HCT116 (cell line): ENCODE measurements at regions not wholly inside any gene's neighbourhood (a gene's known extent, or its start where the extent isn't known, plus 50 kb on each side); places are given as distances from the start of the nearest gene placed in this dataset.

Experiments used
- ATAC-seq: fragments of 200-7000 bp; cut with Tn5 transposase; 2 replicates; pipeline ENCODE4 v1.9.1; 2020; ENCODE audit warnings: mild to moderate bottlenecking, moderate library complexity
- BruUV-seq: library from RNA; stranded (reverse); fragments of 400-500 nt; replicated peaks from 2 replicates; lab custom pipeline; 2021; lab: Mats Ljungman, UMichigan
- CTCF ChIA-PET: fragments of 300-600 bp; sonication (Branson Sonifier 250); formaldehyde crosslinking; loops from one replicate; lab custom pipeline; 2021; ENCODE audit warnings: antibody characterized with exemption; lab: Charles Lee
- POLR2A ChIA-PET: fragments of 300-600, 350-600 bp; sonication (Branson Sonifier 250); formaldehyde crosslinking; loops from one replicate; lab custom pipeline; 2021; ENCODE audit warnings: antibody characterized with exemption; lab: Charles Lee
- RAD21 ChIA-PET, 2 experiments: fragments of 300-600 bp; sonication (Branson Sonifier 250); formaldehyde crosslinking; loops; one replicate each; lab custom pipeline; 2023; ENCODE audit warnings: low total read pairs in 2 of 2; ENCODE audit not compliant: uncharacterized antibody in 2 of 2, unreplicated experiment in 2 of 2, low non-redundant PET in 1 of 2; lab: Charles Lee
- DNase-seq: peaks from one replicate; pipeline ENCODE4 v3.0.0-alpha.2; 2010; ENCODE audit warnings: low read depth, low spot score
- H2AFZ ChIP-seq: fragments of 200-600 bp; shearing (Covaris generic), sonication (generic); 2 replicates; pipeline ENCODE4 v1.6.1; 2017; ENCODE audit warnings: low read depth, mixed run types, mixed read lengths, antibody characterized with exemption, low read length; ENCODE audit not compliant: poor library complexity, severe bottlenecking
- H3K27ac ChIP-seq: 2 replicates; pipeline ENCODE4 v1.5.1; 2012; ENCODE audit warnings: low read depth, low read length
- H3K27me3 ChIP-seq: fragments of 200-600 bp; sonication (generic); 2 replicates; pipeline ENCODE4 v1.6.1; 2016; ENCODE audit warnings: mixed run types, low read length, mixed read lengths; ENCODE audit not compliant: insufficient read depth
- H3K36me3 ChIP-seq, 2 experiments: fragments of 200-500 bp in 1 of 2; fragments of 200-600 bp in 1 of 2; sonication (Bioruptor generic) in 1 of 2; sonication (generic) in 1 of 2; 2 replicates each; pipeline versions ENCODE4 v1.5.1 to v1.6.1; 2014 to 2016; ENCODE audit warnings: low read length in 2 of 2, inconsistent platforms in 1 of 2, mixed read lengths in 1 of 2, mixed run types in 1 of 2; ENCODE audit not compliant: insufficient read depth in 2 of 2, control insufficient read depth in 1 of 2
- H3K4me1 ChIP-seq, 2 experiments: fragments of 200-600 bp in 1 of 2; sonication (generic) in 1 of 2; 2 replicates each; pipeline versions ENCODE4 v1.5.1 to v1.6.1; 2012 to 2017; ENCODE audit warnings: low read length in 2 of 2, inconsistent platforms in 1 of 2, mild to moderate bottlenecking in 1 of 2, mixed read lengths in 1 of 2, mixed run types in 1 of 2, moderate library complexity in 1 of 2; ENCODE audit not compliant: insufficient read depth in 2 of 2, control insufficient read depth in 1 of 2
- H3K4me2 ChIP-seq: fragments of 200-600 bp; sonication (generic); 2 replicates; pipeline ENCODE4 v1.6.1; 2017; ENCODE audit warnings: mixed run types, low read length, mixed read lengths
- H3K4me3 ChIP-seq, 2 experiments: fragments of 200-600 bp in 1 of 2; sonication (generic) in 1 of 2; replicated peaks in 1 of 2; 2 replicates each; pipeline ENCODE4 v1.5.1; 2011 to 2016; ENCODE audit warnings: low read length in 2 of 2, control low read depth in 1 of 2, low read depth in 1 of 2, mild to moderate bottlenecking in 1 of 2, mixed read lengths in 1 of 2, mixed run types in 1 of 2
- H3K79me2 ChIP-seq: fragments of 200-600 bp; sonication (generic); 2 replicates; pipeline ENCODE4 v1.6.1; 2017; ENCODE audit warnings: mild to moderate bottlenecking, mixed run types, low read length, moderate library complexity, mixed read lengths; ENCODE audit not compliant: insufficient read depth
- H3K9ac ChIP-seq: fragments of 200-600 bp; sonication (generic); 2 replicates; pipeline ENCODE4 v1.6.1; 2016; ENCODE audit warnings: low read length, mixed read lengths
- H3K9me2 ChIP-seq: fragments of 200-600 bp; sonication (generic), shearing (Covaris generic); 2 replicates; pipeline ENCODE4 v1.6.1; 2017; ENCODE audit warnings: mixed run types, mild to moderate bottlenecking, moderate library complexity; ENCODE audit not compliant: insufficient read depth
- H3K9me3 ChIP-seq, 2 experiments: fragments of 200-500 bp in 1 of 2; fragments of 200-600 bp in 1 of 2; sonication (Bioruptor generic) in 1 of 2; sonication (generic) in 1 of 2; 2 replicates each; pipeline ENCODE4 v1.6.1; 2014 to 2017; ENCODE audit warnings: low read length in 2 of 2, mixed read lengths in 2 of 2, inconsistent platforms in 1 of 2, low read depth in 1 of 2, mild to moderate bottlenecking in 1 of 2, mixed run types in 1 of 2, moderate library complexity in 1 of 2; ENCODE audit not compliant: control insufficient read depth in 1 of 2, insufficient read depth in 1 of 2
- H4K20me1 ChIP-seq: fragments of 200-600 bp; sonication (generic), shearing (Covaris generic); 2 replicates; pipeline ENCODE4 v1.6.1; 2017; ENCODE audit warnings: mixed run types, mild to moderate bottlenecking, moderate library complexity; ENCODE audit not compliant: insufficient read depth
- CBX3 ChIP-seq: IDR thresholded peaks from 2 replicates; pipeline ENCODE4 v1.6.1; 2012; ENCODE audit warnings: low read depth
- CEBPB ChIP-seq: IDR thresholded peaks from 2 replicates; pipeline ENCODE4 v1.6.1; 2012; ENCODE audit warnings: low read depth
- EZH2 ChIP-seq: fragments of 200-600 bp; sonication (generic); IDR thresholded peaks from 2 replicates; pipeline ENCODE4 v1.6.1; 2017; ENCODE audit warnings: antibody characterized with exemption, mixed run types
- EZH2phosphoT487 ChIP-seq: fragments of 200-600 bp; IDR thresholded peaks from 2 replicates; pipeline ENCODE4 v1.6.1; 2018; ENCODE audit warnings: antibody characterized with exemption, borderline replicate concordance
- FOSL1 ChIP-seq: IDR thresholded peaks from 2 replicates; pipeline ENCODE4 v1.6.1; 2012; ENCODE audit warnings: low read depth
- JUND ChIP-seq: IDR thresholded peaks from 2 replicates; pipeline ENCODE4 v1.6.1; 2012
- POLR2A ChIP-seq: IDR thresholded peaks from 2 replicates; pipeline ENCODE4 v1.7.0; 2011; ENCODE audit warnings: borderline replicate concordance; ENCODE audit not compliant: insufficient read depth, insufficient read length; ENCODE audit errors: extremely low read depth
- SIN3A ChIP-seq: IDR thresholded peaks from 2 replicates; pipeline ENCODE4 v1.6.1; 2012; ENCODE audit warnings: low read depth
- YY1 ChIP-seq: IDR thresholded peaks from 2 replicates; pipeline ENCODE4 v1.6.1; 2011; ENCODE audit warnings: low read length, low read depth, moderate library complexity, mild to moderate bottlenecking; ENCODE audit not compliant: insufficient replicate concordance; ENCODE audit errors: extremely low read depth
- ZFX ChIP-seq: fragments of 450-650 bp; IDR thresholded peaks from 2 replicates; pipeline ENCODE4 v1.6.1; 2017
- intact Hi-C: fragments of 100-400 bp; cut with micrococcal nuclease; formaldehyde crosslinking; loops from 2 replicates; pipeline ENCODE4 v1.10.0; 2022
- TF ChIP-seq, protein P1 (sequence below): IDR thresholded peaks from 2 replicates; pipeline ENCODE4 v1.6.1; 2012
- TF ChIP-seq, protein P2 (sequence below): IDR thresholded peaks from 2 replicates; pipeline ENCODE4 v1.6.1; 2012; ENCODE audit warnings: low read depth
- TF ChIP-seq, protein P3 (sequence below): IDR thresholded peaks from 2 replicates; pipeline ENCODE4 v1.6.1; 2012
- TF ChIP-seq, protein P4 (sequence below), 3 experiments: fragments of 200-600 bp in 1 of 3; sonication (generic) in 1 of 3; IDR thresholded peaks in 2 of 3; conservative IDR thresholded peaks in 1 of 3; 2 replicates each; pipeline ENCODE4 v1.5.1; 2012 to 2017; ENCODE audit warnings: low read depth in 2 of 3, low read length in 2 of 3, antibody characterized with exemption in 1 of 3, borderline replicate concordance in 1 of 3, control low read depth in 1 of 3, mild to moderate bottlenecking in 1 of 3, mixed read lengths in 1 of 3, mixed run types in 1 of 3, moderate library complexity in 1 of 3; ENCODE audit not compliant: insufficient read depth in 1 of 3

DNA sequence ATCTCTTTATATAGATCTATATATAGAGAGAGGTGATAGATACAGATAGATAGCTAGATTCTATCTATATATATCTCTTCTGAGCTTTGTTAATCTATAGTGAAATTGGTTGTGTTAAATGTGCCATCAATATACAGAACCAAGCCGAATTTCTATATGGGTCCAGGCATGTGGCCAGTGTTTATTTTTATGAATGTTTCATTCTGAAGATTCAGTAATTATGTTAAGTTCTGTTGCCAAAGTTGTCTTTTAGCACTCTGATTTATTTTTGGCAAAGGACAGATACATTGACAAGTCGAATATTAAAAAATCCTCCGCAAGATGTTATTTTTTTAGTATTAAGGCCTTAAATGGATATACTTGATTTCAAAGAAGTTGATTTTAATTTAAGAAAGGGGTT is 190.4 kb upstream of the HTR2A start:
- DNase-seq = no peak
- ChIA-PET CTCF (no interaction called here), POLR2A (no interaction called here), RAD21 (no interaction called here)
- intact Hi-C loops = no loop called here
- H3K27ac ChIP-seq = no peak overlapping the region
- BruUV-seq = no TSS peak
- H3K4me3 ChIP-seq = no peak overlapping the region
- no peaks in the 10 kb centered on the region for H3K9me3 ChIP-seq
- no peak overlapping the region for H3K9ac ChIP-seq
- H2AFZ ChIP-seq = no peak overlapping the region
- no peak for TF ChIP-seq YY1
- TF ChIP-seq, protein P1, sequence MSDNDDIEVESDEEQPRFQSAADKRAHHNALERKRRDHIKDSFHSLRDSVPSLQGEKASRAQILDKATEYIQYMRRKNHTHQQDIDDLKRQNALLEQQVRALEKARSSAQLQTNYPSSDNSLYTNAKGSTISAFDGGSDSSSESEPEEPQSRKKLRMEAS = no peak
- TF ChIP-seq ZFX = no peak
- no peak for ATAC-seq
- no peaks in the 10 kb centered on the region for H3K79me2 ChIP-seq
- no peak overlapping the region for H3K4me2 ChIP-seq
- H3K9me2 ChIP-seq = no peaks in the 10 kb centered on the region
- H3K27me3 ChIP-seq = no peaks in the 10 kb centered on the region; the same call in 1 of the 2 replicates
- no peaks in the 10 kb centered on the region for H4K20me1 ChIP-seq
- H3K36me3 ChIP-seq = no peaks in the 10 kb centered on the region
- H3K4me1 ChIP-seq = no peaks in the 10 kb centered on the region

DNA sequence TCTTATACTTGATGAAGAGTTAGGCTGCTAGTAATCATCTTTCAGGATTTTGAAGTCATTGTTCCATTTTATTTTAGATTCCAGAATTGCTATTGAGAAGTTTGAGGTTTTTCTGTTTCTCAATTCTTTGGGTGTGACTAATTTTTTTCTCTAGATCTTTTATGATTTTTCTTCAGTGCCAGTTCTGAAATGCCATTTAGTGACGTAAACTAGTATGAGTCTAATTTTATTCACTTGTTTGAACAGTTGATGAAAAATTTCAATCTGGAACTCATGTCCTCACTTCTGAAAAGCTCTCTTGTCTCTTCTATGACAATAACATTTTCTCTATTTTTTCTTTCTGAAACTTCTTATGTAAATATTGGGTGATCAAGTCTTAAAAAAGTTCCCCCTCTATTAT is 188.5 kb upstream of the HTR2A start:
- no peak overlapping the region for H3K27ac ChIP-seq
- no TSS peak for BruUV-seq
- RAD21 ChIA-PET = no interaction called here
- no peaks in the 10 kb centered on the region for H3K9me2 ChIP-seq
- no peaks in the 10 kb centered on the region for H4K20me1 ChIP-seq
- H2AFZ ChIP-seq = no peak overlapping the region
- no peaks in the 10 kb centered on the region for H3K4me1 ChIP-seq
- POLR2A ChIA-PET = no interaction called here
- no peaks in the 10 kb centered on the region for H3K79me2 ChIP-seq
- H3K4me3 ChIP-seq = no peak overlapping the region
- ATAC-seq (no peak), DNase-seq (no peak)
- H3K9me3 ChIP-seq = no peaks in the 10 kb centered on the region
- TF ChIP-seq POLR2A (no peak), EZH2 (no peak), EZH2phosphoT487 (no peak), CEBPB (no peak), SIN3A (no peak), YY1 (no peak), FOSL1 (no peak), JUND (no peak), CBX3 (no peak), ZFX (no peak)
- TF ChIP-seq, protein P2, sequence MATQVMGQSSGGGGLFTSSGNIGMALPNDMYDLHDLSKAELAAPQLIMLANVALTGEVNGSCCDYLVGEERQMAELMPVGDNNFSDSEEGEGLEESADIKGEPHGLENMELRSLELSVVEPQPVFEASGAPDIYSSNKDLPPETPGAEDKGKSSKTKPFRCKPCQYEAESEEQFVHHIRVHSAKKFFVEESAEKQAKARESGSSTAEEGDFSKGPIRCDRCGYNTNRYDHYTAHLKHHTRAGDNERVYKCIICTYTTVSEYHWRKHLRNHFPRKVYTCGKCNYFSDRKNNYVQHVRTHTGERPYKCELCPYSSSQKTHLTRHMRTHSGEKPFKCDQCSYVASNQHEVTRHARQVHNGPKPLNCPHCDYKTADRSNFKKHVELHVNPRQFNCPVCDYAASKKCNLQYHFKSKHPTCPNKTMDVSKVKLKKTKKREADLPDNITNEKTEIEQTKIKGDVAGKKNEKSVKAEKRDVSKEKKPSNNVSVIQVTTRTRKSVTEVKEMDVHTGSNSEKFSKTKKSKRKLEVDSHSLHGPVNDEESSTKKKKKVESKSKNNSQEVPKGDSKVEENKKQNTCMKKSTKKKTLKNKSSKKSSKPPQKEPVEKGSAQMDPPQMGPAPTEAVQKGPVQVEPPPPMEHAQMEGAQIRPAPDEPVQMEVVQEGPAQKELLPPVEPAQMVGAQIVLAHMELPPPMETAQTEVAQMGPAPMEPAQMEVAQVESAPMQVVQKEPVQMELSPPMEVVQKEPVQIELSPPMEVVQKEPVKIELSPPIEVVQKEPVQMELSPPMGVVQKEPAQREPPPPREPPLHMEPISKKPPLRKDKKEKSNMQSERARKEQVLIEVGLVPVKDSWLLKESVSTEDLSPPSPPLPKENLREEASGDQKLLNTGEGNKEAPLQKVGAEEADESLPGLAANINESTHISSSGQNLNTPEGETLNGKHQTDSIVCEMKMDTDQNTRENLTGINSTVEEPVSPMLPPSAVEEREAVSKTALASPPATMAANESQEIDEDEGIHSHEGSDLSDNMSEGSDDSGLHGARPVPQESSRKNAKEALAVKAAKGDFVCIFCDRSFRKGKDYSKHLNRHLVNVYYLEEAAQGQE = no peak
- TF ChIP-seq, protein P3, sequence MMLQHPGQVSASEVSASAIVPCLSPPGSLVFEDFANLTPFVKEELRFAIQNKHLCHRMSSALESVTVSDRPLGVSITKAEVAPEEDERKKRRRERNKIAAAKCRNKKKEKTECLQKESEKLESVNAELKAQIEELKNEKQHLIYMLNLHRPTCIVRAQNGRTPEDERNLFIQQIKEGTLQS = no peak
- TF ChIP-seq, protein P4, sequence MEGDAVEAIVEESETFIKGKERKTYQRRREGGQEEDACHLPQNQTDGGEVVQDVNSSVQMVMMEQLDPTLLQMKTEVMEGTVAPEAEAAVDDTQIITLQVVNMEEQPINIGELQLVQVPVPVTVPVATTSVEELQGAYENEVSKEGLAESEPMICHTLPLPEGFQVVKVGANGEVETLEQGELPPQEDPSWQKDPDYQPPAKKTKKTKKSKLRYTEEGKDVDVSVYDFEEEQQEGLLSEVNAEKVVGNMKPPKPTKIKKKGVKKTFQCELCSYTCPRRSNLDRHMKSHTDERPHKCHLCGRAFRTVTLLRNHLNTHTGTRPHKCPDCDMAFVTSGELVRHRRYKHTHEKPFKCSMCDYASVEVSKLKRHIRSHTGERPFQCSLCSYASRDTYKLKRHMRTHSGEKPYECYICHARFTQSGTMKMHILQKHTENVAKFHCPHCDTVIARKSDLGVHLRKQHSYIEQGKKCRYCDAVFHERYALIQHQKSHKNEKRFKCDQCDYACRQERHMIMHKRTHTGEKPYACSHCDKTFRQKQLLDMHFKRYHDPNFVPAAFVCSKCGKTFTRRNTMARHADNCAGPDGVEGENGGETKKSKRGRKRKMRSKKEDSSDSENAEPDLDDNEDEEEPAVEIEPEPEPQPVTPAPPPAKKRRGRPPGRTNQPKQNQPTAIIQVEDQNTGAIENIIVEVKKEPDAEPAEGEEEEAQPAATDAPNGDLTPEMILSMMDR (IDR thresholded peaks at IDR 0.05 in 2 of 3, conservative IDR thresholded peaks at IDR 0.05 in 1 of 3; ENCODE audit: borderline replicate concordance in 1 of 3, insufficient read depth in 1 of 3, low read depth in 2 of 3, low read length in 2 of 3) = no peak
- H3K36me3 ChIP-seq = no peaks in the 10 kb centered on the region
- CTCF ChIA-PET = no interaction called here
- no peak overlapping the region for H3K4me2 ChIP-seq
- peaks cover 7% of the 10 kb centered on the region for H3K27me3 ChIP-seq
- no peak overlapping the region for H3K9ac ChIP-seq
- intact Hi-C loops = no loop called here
